Osteocyte (in vitro differentiated cells): ENCODE measurements at regions not wholly inside any gene's neighbourhood (a gene's known extent, or its start where the extent isn't known, plus 50 kb on each side); places are given as distances from the start of the nearest gene placed in this dataset.
"Not testable (repeated sequence)": the region's sequence is repeated elsewhere in the genome, so short reads cannot be mapped to it uniquely, and the experiment has no call there.

Source experiments
- DNase-seq: peaks from one replicate; pipeline ENCODE4 v3.0.0; 2021; ENCODE audit warnings: mixed read lengths; ENCODE audit not compliant: unreplicated experiment; ENCODE audit errors: extremely low spot score
- H3K27ac Mint-ChIP-seq: one replicate; pipeline ENCODE4 v1.8.0; 2021; ENCODE audit warnings: mild to moderate bottlenecking, mixed read lengths; ENCODE audit not compliant: unreplicated experiment
- H3K27me3 Mint-ChIP-seq: one replicate; pipeline ENCODE4 v1.8.0; 2021; ENCODE audit warnings: mixed read lengths; ENCODE audit not compliant: unreplicated experiment
- H3K36me3 Mint-ChIP-seq: one replicate; pipeline ENCODE4 v1.8.0; 2021; ENCODE audit warnings: mixed read lengths; ENCODE audit not compliant: unreplicated experiment
- H3K4me1 Mint-ChIP-seq: one replicate; pipeline ENCODE4 v1.8.0; 2021; ENCODE audit warnings: mixed read lengths; ENCODE audit not compliant: unreplicated experiment
- H3K4me3 Mint-ChIP-seq: one replicate; pipeline ENCODE4 v1.8.0; 2021; ENCODE audit warnings: mild to moderate bottlenecking, moderate library complexity, mixed read lengths; ENCODE audit not compliant: unreplicated experiment
- H3K9me3 Mint-ChIP-seq: one replicate; pipeline ENCODE4 v1.8.0; 2021; ENCODE audit warnings: mixed read lengths; ENCODE audit not compliant: unreplicated experiment
- CTCF ChIP-seq: fragments of 200-600 bp; sonication (generic); IDR thresholded peaks from 2 replicates; pipeline ENCODE4 v1.5.0; 2021; ENCODE audit warnings: antibody characterized with exemption, mild to moderate bottlenecking, moderate library complexity

- no peak for DNase-seq
- peaks cover 1% of the 10 kb centered on the region for H3K4me1 Mint-ChIP-seq
- no peak overlapping the region for H3K27ac Mint-ChIP-seq
- H3K9me3 Mint-ChIP-seq: no peaks in the 10 kb centered on the region
- H3K27me3 Mint-ChIP-seq: peaks cover 47% of the 10 kb centered on the region
- H3K36me3 Mint-ChIP-seq: no peaks in the 10 kb centered on the region
- TF ChIP-seq CTCF: no peak
- H3K4me3 Mint-ChIP-seq: no peak overlapping the region
Measured at GRCh38 chr2:216756435-216756834, 61.1 kb upstream of the IGFBP5 start.

GRCh38 chr2:216754812-216755211, 59.5 kb upstream of the IGFBP5 start:
- Mint-ChIP-seq H3K36me3 (no peaks in the 10 kb centered on the region), H3K4me3 (no peak overlapping the region), H3K27me3 (peaks cover 64% of the 10 kb centered on the region), H3K4me1 (peaks cover 6% of the 10 kb centered on the region), H3K9me3 (no peaks in the 10 kb centered on the region), H3K27ac (no peak overlapping the region)
- DNase-seq: no peak
- TF ChIP-seq CTCF: no peak

GRCh38 chr2:216754336-216754735, 59.0 kb upstream of the IGFBP5 start:
- Mint-ChIP-seq H3K36me3 (no peaks in the 10 kb centered on the region), H3K27me3 (peaks cover 68% of the 10 kb centered on the region), H3K27ac (no peak overlapping the region), H3K4me1 (peaks cover 6% of the 10 kb centered on the region), H3K4me3 (no peak overlapping the region), H3K9me3 (no peaks in the 10 kb centered on the region)
- no peak for DNase-seq
- no peak for TF ChIP-seq CTCF

- Mint-ChIP-seq H3K9me3 (peaks cover 13% of the 10 kb centered on the region), H3K36me3 (peaks cover 6% of the 10 kb centered on the region), H3K4me3 (no peak overlapping the region), H3K4me1 (peaks cover 6% of the 10 kb centered on the region), H3K27me3 (peaks cover 79% of the 10 kb centered on the region), H3K27ac (no peak overlapping the region)
- TF ChIP-seq CTCF: no peak
- no peak for DNase-seq
Measured at GRCh38 chr2:216752855-216753505, 57.6 kb upstream of the IGFBP5 start.

GRCh38 chr2:216750750-216751149, 55.4 kb upstream of the IGFBP5 start:
- not testable (repeated sequence) for H3K4me1 Mint-ChIP-seq, H3K27ac Mint-ChIP-seq, H3K4me3 Mint-ChIP-seq, DNase-seq, H3K36me3 Mint-ChIP-seq
- Mint-ChIP-seq H3K27me3 (peaks cover 76% of the 10 kb centered on the region), H3K9me3 (peaks cover 16% of the 10 kb centered on the region)

GRCh38 chr2:216746268-216746667, 50.9 kb upstream of the IGFBP5 start:
- H3K36me3 Mint-ChIP-seq, H3K4me3 Mint-ChIP-seq: not testable (repeated sequence)
- H3K27me3 Mint-ChIP-seq: peaks cover 61% of the 10 kb centered on the region

More at GRCh38 chr2:216746268-216746667, 50.9 kb upstream of the IGFBP5 start:
- not testable (repeated sequence) for DNase-seq, H3K27ac Mint-ChIP-seq
- Mint-ChIP-seq H3K4me1 (peaks cover 26% of the 10 kb centered on the region), H3K9me3 (peaks cover 16% of the 10 kb centered on the region)
